Smooth muscle cell (in vitro differentiated cells): ENCODE measurements at regions not wholly inside any gene's neighbourhood (a gene's known extent, or its start where the extent isn't known, plus 50 kb on each side); places are given as distances from the start of the nearest gene placed in this dataset.

Experiments used
- DNase-seq: peaks from one replicate; lab custom pipeline; 2025; ENCODE audit not compliant: unreplicated experiment; lab: John Stamatoyannopoulos, UW
- H2AFZ ChIP-seq: fragments of 200-600 bp; sonication (generic); 2 replicates; pipeline ENCODE4 v1.6.0; 2016; ENCODE audit warnings: antibody characterized with exemption, low read depth, mild to moderate bottlenecking
- H3F3A ChIP-seq: fragments of 200-600 bp; sonication (generic); 2 replicates; pipeline ENCODE4 v1.6.0; 2017; ENCODE audit warnings: antibody characterized with exemption, low read depth
- H3K27ac ChIP-seq: fragments of 200-600 bp; sonication (generic); 2 replicates; pipeline ENCODE4 v1.5.1; 2016; ENCODE audit warnings: low read depth, mild to moderate bottlenecking
- H3K27me3 ChIP-seq: fragments of 200-600 bp; sonication (generic); 2 replicates; pipeline ENCODE4 v1.6.1; 2016; ENCODE audit warnings: low read depth, mild to moderate bottlenecking
- H3K36me3 ChIP-seq: fragments of 200-600 bp; sonication (generic); 2 replicates; pipeline ENCODE4 v1.5.1; 2016; ENCODE audit warnings: low read depth
- H3K4me1 ChIP-seq: fragments of 200-600 bp; sonication (generic); 2 replicates; pipeline ENCODE4 v1.5.1; 2016; ENCODE audit warnings: low read depth
- H3K4me2 ChIP-seq: fragments of 200-600 bp; sonication (generic); 2 replicates; pipeline ENCODE4 v1.6.0; 2016; ENCODE audit warnings: mild to moderate bottlenecking
- H3K4me3 ChIP-seq: fragments of 200-600 bp; sonication (generic); 2 replicates; pipeline ENCODE4 v1.5.1; 2016; ENCODE audit warnings: mild to moderate bottlenecking
- H3K79me2 ChIP-seq: fragments of 200-600 bp; sonication (generic); 2 replicates; pipeline ENCODE4 v1.6.0; 2016; ENCODE audit warnings: low read depth, mild to moderate bottlenecking
- H3K9ac ChIP-seq: fragments of 200-600 bp; sonication (generic); 2 replicates; pipeline ENCODE4 v1.6.0; 2016; ENCODE audit warnings: low read depth
- H3K9me3 ChIP-seq: fragments of 200-600 bp; sonication (generic); replicated peaks from 2 replicates; pipeline ENCODE4 v1.5.1; 2016; ENCODE audit warnings: low read depth
- H4K20me1 ChIP-seq: fragments of 200-600 bp; sonication (generic); 2 replicates; pipeline ENCODE4 v1.6.0; 2016; ENCODE audit warnings: low read depth
- WGBS: methylation state at CpG from one replicate; pipeline ENCODE4 v1.1.7; 2016; ENCODE audit warnings: low lambda C conversion rate; 5-methylcytosine and 5-hydroxymethylcytosine counted together
- TF ChIP-seq, protein P1 (sequence below): fragments of 200-600 bp; sonication (generic); IDR thresholded peaks from 2 replicates; pipeline ENCODE4 v1.5.1; 2017; ENCODE audit warnings: borderline replicate concordance, mild to moderate bottlenecking, antibody characterized with exemption; ENCODE audit not compliant: insufficient read depth, poor library complexity, severe bottlenecking

DNA sequence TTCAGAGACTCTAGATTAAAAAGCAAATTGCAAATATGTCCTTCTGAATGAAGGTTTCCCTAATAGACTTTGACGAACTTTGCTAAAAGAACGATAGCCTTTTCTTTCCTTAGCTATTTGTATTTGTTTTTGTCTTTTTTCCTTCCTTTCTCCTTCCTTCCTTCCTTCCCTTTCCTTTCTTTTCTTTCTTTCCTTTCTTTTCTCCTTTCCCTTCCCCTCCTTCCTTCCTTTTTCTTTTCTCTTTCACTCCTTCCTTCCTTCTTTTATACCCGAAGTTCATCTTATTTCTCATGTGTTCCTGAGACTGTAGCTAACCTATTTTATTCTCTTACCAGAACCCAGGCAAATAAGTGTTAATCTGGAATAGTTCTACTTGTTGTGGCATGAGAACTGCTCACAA lies 381.2 kb upstream of the RUNX1 start:
- H3K9me3 ChIP-seq, result peaks cover 6% of the 10 kb centered on the region
- no peak for DNase-seq
- H3K79me2 ChIP-seq, result no peaks in the 10 kb centered on the region
- peaks cover 30% of the 10 kb centered on the region for H3K4me1 ChIP-seq
- WGBS, result 98% methylated on average over 3 of the region's 3 CpGs
- peaks cover 15% of the 10 kb centered on the region for H3F3A ChIP-seq
- H3K27ac ChIP-seq, result no peak overlapping the region
- H3K4me2 ChIP-seq, result no peak overlapping the region
- H2AFZ ChIP-seq, result no peak overlapping the region
- TF ChIP-seq, protein P1, sequence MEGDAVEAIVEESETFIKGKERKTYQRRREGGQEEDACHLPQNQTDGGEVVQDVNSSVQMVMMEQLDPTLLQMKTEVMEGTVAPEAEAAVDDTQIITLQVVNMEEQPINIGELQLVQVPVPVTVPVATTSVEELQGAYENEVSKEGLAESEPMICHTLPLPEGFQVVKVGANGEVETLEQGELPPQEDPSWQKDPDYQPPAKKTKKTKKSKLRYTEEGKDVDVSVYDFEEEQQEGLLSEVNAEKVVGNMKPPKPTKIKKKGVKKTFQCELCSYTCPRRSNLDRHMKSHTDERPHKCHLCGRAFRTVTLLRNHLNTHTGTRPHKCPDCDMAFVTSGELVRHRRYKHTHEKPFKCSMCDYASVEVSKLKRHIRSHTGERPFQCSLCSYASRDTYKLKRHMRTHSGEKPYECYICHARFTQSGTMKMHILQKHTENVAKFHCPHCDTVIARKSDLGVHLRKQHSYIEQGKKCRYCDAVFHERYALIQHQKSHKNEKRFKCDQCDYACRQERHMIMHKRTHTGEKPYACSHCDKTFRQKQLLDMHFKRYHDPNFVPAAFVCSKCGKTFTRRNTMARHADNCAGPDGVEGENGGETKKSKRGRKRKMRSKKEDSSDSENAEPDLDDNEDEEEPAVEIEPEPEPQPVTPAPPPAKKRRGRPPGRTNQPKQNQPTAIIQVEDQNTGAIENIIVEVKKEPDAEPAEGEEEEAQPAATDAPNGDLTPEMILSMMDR, result no peak
- no peaks in the 10 kb centered on the region for H3K36me3 ChIP-seq
- no peak overlapping the region for H3K4me3 ChIP-seq
- no peaks in the 10 kb centered on the region for H3K27me3 ChIP-seq
- no peaks in the 10 kb centered on the region for H4K20me1 ChIP-seq
- H3K9ac ChIP-seq, result no peak overlapping the region

DNA sequence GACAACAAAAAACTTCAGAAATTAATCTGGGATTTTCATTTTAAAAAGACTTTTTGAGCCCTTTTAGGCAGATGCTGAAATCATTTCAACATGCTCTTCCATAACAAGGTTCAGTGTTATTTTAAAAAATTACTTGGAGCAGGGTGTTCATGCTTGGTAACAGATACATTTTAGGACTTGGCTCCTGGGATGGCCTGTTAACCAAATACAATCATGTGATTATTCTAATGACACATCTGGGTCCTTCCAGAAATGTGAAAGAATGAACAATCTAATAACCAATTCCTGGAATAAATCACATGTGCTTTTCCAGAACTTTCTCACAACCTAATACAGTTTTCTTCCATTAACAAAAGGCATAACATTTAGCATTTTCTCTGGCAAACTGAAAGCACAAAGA lies 379.8 kb upstream of the RUNX1 start:
- no peaks in the 10 kb centered on the region for H3K27me3 ChIP-seq
- no peak overlapping the region for H2AFZ ChIP-seq
- no peak overlapping the region for H3K4me3 ChIP-seq
- no peaks in the 10 kb centered on the region for H3K36me3 ChIP-seq
- H3K9me3 ChIP-seq, result peaks cover 3% of the 10 kb centered on the region
- TF ChIP-seq, protein P1, result no peak
- H3K79me2 ChIP-seq, result no peaks in the 10 kb centered on the region
- peak overlapping the region; percentile 94 for H3K27ac ChIP-seq
- no peak for DNase-seq
- H3K4me2 ChIP-seq, result peak overlapping the region; percentile 74
- H3F3A ChIP-seq, result peaks cover 15% of the 10 kb centered on the region
- peaks cover 30% of the 10 kb centered on the region for H3K4me1 ChIP-seq
- H3K9ac ChIP-seq, result peak overlapping the region; percentile 5
- H4K20me1 ChIP-seq, result no peaks in the 10 kb centered on the region

DNA sequence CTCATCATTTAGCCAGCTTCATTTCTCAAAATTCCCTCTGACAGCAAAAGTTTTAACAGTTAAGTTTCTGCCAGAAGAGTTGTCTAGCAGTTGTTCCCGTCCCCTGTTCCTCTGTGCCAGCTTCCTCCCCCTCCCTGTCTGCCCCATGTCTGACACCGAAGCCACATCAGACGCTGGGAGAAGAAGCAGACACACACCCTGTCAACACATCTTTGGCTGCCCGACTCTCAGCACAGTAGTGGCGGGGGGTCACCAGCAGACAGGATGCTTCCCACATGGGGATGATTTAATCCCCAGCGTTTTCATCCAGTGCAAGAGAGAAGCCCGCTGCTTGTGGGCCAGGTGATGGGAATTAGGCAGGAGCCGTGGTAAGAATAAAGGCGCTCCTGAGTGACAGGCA lies 379.4 kb upstream of the RUNX1 start:
- Histone ChIP-seq H3K79me2 (no peaks in the 10 kb centered on the region), H4K20me1 (no peaks in the 10 kb centered on the region), H3F3A (peaks cover 15% of the 10 kb centered on the region), H3K4me1 (peaks cover 30% of the 10 kb centered on the region), H3K36me3 (no peaks in the 10 kb centered on the region), H3K27me3 (no peaks in the 10 kb centered on the region), H3K9ac (peak overlapping the region; percentile 57), H3K27ac (peak overlapping the region; percentile 94), H3K4me2 (peak overlapping the region; percentile 74), H2AFZ (no peak overlapping the region), H3K9me3 (peaks cover 3% of the 10 kb centered on the region), H3K4me3 (no peak overlapping the region)
- no peak for DNase-seq
- TF ChIP-seq, protein P1, result no peak
- WGBS, result 8% methylated on average over 9 of the region's 9 CpGs

DNA sequence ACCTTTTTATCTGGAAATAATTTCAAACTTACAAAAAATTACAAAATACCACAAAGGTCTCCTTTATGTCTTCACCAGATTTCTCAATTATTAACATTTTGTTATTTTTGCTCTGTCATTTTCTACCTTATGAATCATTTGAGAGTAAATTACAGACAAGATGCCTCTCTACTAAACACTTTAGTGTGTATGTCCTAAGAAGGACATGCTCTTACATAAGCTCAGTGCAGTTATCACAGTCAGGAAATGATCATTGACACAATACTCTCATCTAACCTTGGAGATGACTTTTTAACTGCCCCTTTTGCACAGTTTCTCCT lies 378.9 kb upstream of the RUNX1 start:
- H3K79me2 ChIP-seq, result no peaks in the 10 kb centered on the region
- no peak overlapping the region for H2AFZ ChIP-seq
- no peak overlapping the region for H3K4me3 ChIP-seq
- H3K4me1 ChIP-seq, result peaks cover 30% of the 10 kb centered on the region
- no peak for DNase-seq
- peak overlapping the region; percentile 74 for H3K4me2 ChIP-seq
- no peaks in the 10 kb centered on the region for H3K36me3 ChIP-seq
- peak overlapping the region; percentile 57 for H3K9ac ChIP-seq
- peaks cover 3% of the 10 kb centered on the region for H3K9me3 ChIP-seq
- peaks cover 15% of the 10 kb centered on the region for H3F3A ChIP-seq
- H3K27ac ChIP-seq, result peak overlapping the region; percentile 94
- TF ChIP-seq, protein P1, result no peak
- no peaks in the 10 kb centered on the region for H4K20me1 ChIP-seq
- no peaks in the 10 kb centered on the region for H3K27me3 ChIP-seq
